Cardiac fibroblast (primary cell): ENCODE measurements at regions not wholly inside any gene's neighbourhood (a gene's known extent, or its start where the extent isn't known, plus 50 kb on each side); places are given as distances from the start of the nearest gene placed in this dataset.

Experiments used
- DNase-seq, 2 donors: peaks; one replicate each; pipeline versions ENCODE4 v3.0.0 to v3.0.0-alpha.2; 2010; ENCODE audit warnings: low read depth in 2 of 2
- H3K4me3 ChIP-seq, 2 donors: replicated peaks in 1 of 2; 1 replicate in 1 of 2; 2 replicates in 1 of 2; pipeline ENCODE4 v1.5.1; 2011; ENCODE audit warnings: low read depth in 2 of 2, low read length in 2 of 2, mild to moderate bottlenecking in 2 of 2, moderate library complexity in 1 of 2
- CTCF ChIP-seq: IDR thresholded peaks from one replicate; pipeline ENCODE4 v1.5.1; 2011; ENCODE audit warnings: low read depth, mild to moderate bottlenecking, low read length, inconsistent platforms

DNA sequence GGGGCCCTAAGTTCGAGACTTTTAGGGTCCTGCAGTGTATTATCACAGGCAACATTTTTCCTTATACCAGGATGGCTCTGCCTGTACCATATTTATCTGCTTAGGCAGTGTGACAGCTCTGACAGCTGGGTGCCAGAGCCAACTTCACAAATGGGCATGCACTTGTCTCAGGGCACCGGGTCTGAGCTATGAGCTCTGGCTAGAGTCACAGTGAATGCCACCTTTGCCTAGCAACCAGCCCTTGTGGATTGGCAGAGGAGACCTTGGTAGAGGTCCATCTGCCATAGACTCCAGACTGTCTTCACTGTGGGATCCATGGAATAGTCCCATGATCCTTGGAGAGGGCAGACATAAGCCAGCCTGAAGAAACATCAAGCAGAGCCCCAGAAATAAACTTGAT, 746.6 kb upstream of the TSPY4 start:
- DNase-seq = no peak
- no peak for TF ChIP-seq CTCF
- no peak overlapping the region for H3K4me3 ChIP-seq

- H3K4me3 ChIP-seq = no peak overlapping the region
- TF ChIP-seq CTCF = no peak
- no peak for DNase-seq
These were observed 745.3 kb upstream of the TSPY4 start for GRCh38 chrY:8591821-8592516.

DNA sequence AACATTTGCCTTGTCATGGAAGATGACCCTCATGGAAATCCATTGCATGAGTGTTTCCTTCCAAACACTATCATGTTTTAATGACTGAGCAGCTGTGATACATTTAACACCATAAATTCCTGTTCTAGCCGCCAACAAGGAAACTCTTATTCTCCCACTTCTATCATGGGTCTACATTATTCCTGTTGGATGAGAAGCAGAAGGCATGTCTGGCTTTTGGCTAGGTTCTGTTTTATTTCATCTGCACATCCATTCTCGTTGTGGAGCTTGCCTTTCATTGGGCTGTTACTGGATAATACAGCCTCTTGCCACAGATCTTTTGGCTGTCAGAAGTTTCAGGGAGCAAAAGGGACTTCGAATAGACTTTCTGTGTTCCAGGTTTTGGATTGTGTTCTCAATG, 742.6 kb upstream of the TSPY4 start:
- DNase-seq = no peak
- no peak overlapping the region for H3K4me3 ChIP-seq
- no peak for TF ChIP-seq CTCF

- TF ChIP-seq CTCF = no peak
- no peak for DNase-seq
- H3K4me3 ChIP-seq = no peak overlapping the region
These were observed 738.1 kb upstream of the TSPY4 start for GRCh38 chrY:8599141-8599540.

- DNase-seq = no peak
- TF ChIP-seq CTCF = no peak
- H3K4me3 ChIP-seq = no peak overlapping the region
These were observed 726.6 kb upstream of the TSPY4 start for GRCh38 chrY:8610620-8611019.

- TF ChIP-seq CTCF = no peak
- no peak overlapping the region for H3K4me3 ChIP-seq
- DNase-seq = no peak
These were observed 725.4 kb upstream of the TSPY4 start for GRCh38 chrY:8611815-8612214.

- no peak for TF ChIP-seq CTCF
- DNase-seq = no peak
- no peak overlapping the region for H3K4me3 ChIP-seq
These were observed 719.0 kb upstream of the TSPY4 start for GRCh38 chrY:8618302-8618701.
